ENCODE measurements at regions not wholly inside any gene's neighbourhood (a gene's known extent, or its start where the extent isn't known, plus 50 kb on each side); places are given as distances from the start of the nearest gene placed in this dataset.
A peak's percentile ranks its signal among the peaks of the same experiment; 100 is the strongest.

DNA sequence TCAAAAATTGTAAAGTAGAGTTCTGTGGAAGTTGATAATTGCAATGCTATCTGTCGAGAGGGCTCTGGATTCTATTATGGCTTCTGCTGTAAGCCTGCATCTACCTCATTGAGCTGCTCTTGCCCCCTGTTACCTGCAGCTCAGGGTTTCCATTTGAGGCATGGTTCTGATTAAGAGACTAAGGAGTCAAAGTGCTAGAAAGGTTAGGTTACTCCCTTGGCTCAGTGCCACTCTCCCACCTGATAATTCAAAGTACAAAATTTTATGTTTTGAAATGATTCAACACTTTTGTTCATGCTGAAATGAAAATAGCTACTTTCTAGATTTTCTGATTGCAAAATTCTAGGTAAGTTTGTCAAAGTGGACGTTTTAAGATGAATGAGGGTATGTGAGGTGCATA is 220.5 kb upstream of the SATB1 start:
- TF ChIP-seq, protein P1, sequence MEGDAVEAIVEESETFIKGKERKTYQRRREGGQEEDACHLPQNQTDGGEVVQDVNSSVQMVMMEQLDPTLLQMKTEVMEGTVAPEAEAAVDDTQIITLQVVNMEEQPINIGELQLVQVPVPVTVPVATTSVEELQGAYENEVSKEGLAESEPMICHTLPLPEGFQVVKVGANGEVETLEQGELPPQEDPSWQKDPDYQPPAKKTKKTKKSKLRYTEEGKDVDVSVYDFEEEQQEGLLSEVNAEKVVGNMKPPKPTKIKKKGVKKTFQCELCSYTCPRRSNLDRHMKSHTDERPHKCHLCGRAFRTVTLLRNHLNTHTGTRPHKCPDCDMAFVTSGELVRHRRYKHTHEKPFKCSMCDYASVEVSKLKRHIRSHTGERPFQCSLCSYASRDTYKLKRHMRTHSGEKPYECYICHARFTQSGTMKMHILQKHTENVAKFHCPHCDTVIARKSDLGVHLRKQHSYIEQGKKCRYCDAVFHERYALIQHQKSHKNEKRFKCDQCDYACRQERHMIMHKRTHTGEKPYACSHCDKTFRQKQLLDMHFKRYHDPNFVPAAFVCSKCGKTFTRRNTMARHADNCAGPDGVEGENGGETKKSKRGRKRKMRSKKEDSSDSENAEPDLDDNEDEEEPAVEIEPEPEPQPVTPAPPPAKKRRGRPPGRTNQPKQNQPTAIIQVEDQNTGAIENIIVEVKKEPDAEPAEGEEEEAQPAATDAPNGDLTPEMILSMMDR (conservative IDR thresholded peaks at IDR 0.05): no peak

DNA sequence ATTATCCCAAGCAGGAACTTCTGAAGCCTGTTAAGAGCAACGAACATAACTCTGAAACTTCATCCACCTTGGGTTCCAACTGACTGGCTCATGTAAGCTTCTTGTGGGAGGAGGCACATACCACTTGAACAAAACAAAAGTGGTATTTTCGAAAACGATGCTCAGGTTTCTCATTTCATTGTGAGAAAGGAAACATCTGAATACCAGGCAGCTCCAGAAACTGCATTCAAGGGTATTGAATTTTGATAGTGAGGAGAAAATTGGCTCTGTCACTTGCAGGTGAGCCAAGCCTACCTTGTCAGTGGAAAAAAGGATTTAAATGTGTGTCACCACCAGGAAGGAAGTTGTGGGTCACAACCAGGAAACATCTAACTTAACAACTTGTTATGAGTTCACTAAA is 218.1 kb upstream of the SATB1 start:
- no peak overlapping the region for H3K27ac ChIP-seq
- TF ChIP-seq, protein P1 (conservative IDR thresholded peaks at IDR 0.05): no peak

More for the DNA sequence above, 220.5 kb upstream of the SATB1 start:
- H3K27ac ChIP-seq: no peak overlapping the region

DNA sequence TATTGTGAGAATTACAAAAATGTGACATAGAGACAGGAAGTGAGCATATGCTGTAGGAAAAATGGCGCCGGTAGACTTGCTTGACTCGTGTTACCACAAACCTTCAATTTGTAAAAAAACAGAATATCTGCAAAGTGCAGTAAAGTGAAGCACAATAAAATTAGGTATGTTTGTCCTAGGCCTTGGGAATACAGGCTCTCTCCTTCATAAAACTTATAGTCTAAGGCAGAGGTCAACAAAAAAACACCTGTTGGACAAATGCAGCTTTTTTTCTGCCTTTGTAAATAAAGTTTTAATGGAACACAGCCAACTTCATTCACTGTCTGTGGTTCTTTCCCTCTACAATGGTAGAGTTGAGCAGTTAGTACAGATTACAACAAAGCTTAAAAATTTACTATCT is 216.8 kb upstream of the SATB1 start:
- TF ChIP-seq, protein P1 (conservative IDR thresholded peaks at IDR 0.05): no peak
- peak overlapping the region; percentile 8 for H3K27ac ChIP-seq

DNA sequence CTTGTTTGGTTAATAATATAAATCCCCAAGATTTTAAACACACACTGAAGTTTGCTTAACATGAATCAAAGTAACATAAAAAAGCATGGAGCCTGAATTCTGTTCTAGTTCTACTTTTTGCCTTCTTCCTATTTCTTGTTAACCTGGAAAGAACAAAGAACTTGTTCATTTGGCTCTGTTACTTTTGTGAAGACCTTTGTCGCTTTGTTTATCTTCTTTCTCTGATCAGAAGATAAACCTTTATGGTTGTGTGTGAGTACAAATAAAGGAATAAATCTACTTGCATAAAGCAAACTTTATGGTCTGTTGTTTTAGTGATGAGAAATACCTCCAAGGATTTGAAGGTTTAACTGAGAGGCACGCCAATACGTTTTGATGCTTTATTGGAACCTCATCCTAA is 210.1 kb upstream of the SATB1 start:
- peak overlapping the region; percentile 83 for H3K27ac ChIP-seq
- TF ChIP-seq, protein P1 (conservative IDR thresholded peaks at IDR 0.05): no peak

DNA sequence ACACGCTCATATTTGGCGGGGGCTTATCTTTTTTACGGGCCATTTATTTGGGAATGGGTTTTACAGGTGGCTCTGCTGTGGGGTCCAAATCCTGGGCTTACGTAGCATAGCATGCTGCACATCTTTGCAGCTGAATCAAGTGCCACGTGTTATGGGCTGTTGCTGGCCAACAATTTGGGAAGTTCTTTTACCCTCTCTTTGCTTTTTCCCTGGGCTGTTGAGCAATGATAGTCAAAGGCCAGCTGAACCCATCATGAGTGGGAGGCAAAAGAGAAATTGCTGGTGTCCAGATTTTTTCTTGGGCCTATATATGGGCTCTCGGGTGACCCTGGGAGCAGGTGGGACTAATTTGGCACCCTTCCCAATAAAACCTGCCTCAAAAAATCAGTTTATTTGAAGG is 209.3 kb upstream of the SATB1 start:
- H3K27ac ChIP-seq: peak overlapping the region; percentile 83
- TF ChIP-seq, protein P1 (conservative IDR thresholded peaks at IDR 0.05): no peak

DNA sequence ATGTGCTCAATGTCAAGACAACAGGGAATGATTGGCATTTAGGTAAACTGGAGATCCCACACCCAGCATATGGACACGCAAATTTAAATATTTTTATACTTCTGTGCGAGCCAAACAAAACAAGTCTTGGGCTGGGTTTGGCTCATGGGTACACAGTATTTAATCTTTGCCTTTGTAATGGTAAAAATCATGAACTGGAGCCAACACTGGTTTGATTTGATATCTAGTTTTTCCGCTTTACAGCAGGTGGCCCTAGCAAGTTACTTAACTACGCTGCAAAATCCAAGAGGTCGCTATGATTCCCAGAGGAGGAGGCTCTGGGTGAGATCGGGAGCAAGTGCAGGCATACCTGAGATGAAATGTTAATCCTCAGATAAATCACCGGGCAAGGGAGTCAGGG is 207.9 kb upstream of the SATB1 start:
- TF ChIP-seq, protein P1 (conservative IDR thresholded peaks at IDR 0.05): peak; percentile 39; the same call in 1 of the 2 replicates
- peak overlapping the region; percentile 83 for H3K27ac ChIP-seq

DNA sequence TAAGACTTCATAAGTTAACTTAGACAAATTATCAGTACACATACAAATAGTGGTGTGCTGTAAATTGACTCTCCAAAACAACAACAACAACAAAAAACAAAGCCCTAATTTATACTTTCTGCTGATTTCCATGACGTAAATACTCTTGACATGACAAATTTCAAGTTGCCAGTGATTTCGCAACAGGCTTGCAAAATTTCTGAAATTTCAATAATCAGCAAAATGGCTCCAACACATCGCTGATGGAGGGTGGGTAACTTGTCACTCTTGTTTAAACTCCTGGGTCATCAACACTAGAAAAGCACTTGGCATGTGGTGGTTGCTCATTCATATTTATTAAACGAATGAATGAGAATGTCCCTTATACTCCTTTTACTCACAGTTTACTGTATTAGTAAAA is 205.2 kb upstream of the SATB1 start:
- no peak overlapping the region for H3K27ac ChIP-seq
- TF ChIP-seq, protein P1 (conservative IDR thresholded peaks at IDR 0.05): no peak

All from VCaP (cell line).